Thymus (tissue), 11 donors: ENCODE measurements at regions not wholly inside any gene's neighbourhood (a gene's known extent, or its start where the extent isn't known, plus 50 kb on each side); places are given as distances from the start of the nearest gene placed in this dataset.
A peak's percentile ranks its signal among the peaks of the same experiment; 100 is the strongest.

Experiments used
- DNase-seq, 9 donors: peaks; one replicate each; pipeline ENCODE4 v3.0.0-alpha.2; 2013; ENCODE audit warnings: low spot score in 9 of 9, low read depth in 6 of 9, missing footprints in 1 of 9
- H3K27ac ChIP-seq, 2 donors: one replicate each; pipeline ENCODE4 v1.5.1; 2013; ENCODE audit warnings: control low read depth in 1 of 2, low read depth in 1 of 2, low read length in 1 of 2, mild to moderate bottlenecking in 1 of 2, moderate library complexity in 1 of 2
- H3K27me3 ChIP-seq, 2 donors: one replicate each; pipeline ENCODE4 v1.5.1; 2013; ENCODE audit warnings: low read length in 1 of 2; ENCODE audit not compliant: control insufficient read depth in 2 of 2, insufficient read depth in 1 of 2
- H3K36me3 ChIP-seq, 2 donors: one replicate each; pipeline ENCODE4 v1.5.1; 2013; ENCODE audit warnings: low read length in 1 of 2, mild to moderate bottlenecking in 1 of 2, moderate library complexity in 1 of 2; ENCODE audit not compliant: control insufficient read depth in 2 of 2, insufficient read depth in 2 of 2
- H3K4me1 ChIP-seq, 2 donors: one replicate each; pipeline ENCODE4 v1.5.1; 2013; ENCODE audit warnings: low read length in 2 of 2; ENCODE audit not compliant: control insufficient read depth in 2 of 2, insufficient read depth in 2 of 2
- H3K4me3 ChIP-seq, 2 donors: one replicate each; pipeline ENCODE4 v1.5.1; 2013; ENCODE audit warnings: low read length in 2 of 2, control low read depth in 1 of 2, mild to moderate bottlenecking in 1 of 2
- H3K9me3 ChIP-seq, 2 donors: one replicate each; pipeline ENCODE4 v1.5.1; 2013; ENCODE audit warnings: low read length in 1 of 2, mild to moderate bottlenecking in 1 of 2; ENCODE audit not compliant: control insufficient read depth in 2 of 2, insufficient read depth in 1 of 2
- WGBS: extraction: QIAGEN DNeasy Blood & Tissue Kit; methylation state at CpG from one replicate; pipeline ENCODE4 v1.1.7; 2013; 5-methylcytosine and 5-hydroxymethylcytosine counted together
- donor health status: healthy.

DNA sequence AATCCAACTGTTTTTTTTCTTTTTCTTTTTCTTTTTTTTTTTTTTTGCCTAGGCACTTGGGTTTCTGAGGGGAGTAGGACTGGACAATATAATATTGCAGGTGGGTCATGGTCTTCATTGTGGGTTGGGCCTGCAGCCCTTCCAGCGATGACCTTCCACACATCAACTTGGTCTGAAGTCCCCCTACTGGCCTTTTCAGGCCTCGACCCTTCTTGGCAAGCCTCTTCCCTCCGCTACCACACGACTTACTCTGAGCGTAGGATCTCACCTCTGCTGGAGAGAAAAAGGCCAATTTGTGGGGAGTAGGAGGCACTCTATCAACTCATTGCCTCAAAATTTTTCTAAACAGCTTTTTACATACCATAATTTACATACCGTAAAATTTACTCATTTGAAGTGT is 51.1 kb upstream of the GRIK3 start:
- no peaks in the 10 kb centered on the region for H3K9me3 ChIP-seq
- no peaks in the 10 kb centered on the region for H3K4me1 ChIP-seq
- H3K36me3 ChIP-seq = no peaks in the 10 kb centered on the region
- no peak for DNase-seq
- no peak overlapping the region for H3K27ac ChIP-seq
- H3K27me3 ChIP-seq = no peaks in the 10 kb centered on the region
- H3K4me3 ChIP-seq = no peak overlapping the region
- WGBS = 64% methylated on average over 6 of the region's 6 CpGs

DNA sequence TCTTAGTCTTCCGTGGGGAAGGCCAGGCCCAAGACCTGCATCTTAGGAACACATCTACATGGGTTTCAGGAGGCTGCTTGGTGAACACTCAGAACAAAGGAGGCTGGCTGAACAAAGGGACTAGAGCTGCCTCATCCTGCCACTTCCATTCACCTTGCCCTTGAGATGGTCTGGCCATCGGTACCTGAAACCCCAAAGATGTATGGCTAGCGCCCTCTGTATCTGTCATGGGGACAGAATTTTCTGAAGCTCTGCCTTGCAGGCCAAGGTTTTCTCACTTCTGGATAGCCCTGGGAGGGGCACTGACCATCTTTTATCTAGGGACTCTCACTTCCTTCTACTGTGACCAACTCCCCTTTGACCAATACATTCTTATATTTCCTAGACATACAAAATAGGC is 55.4 kb upstream of the GRIK3 start:
- no peak overlapping the region for H3K27ac ChIP-seq
- no peaks in the 10 kb centered on the region for H3K27me3 ChIP-seq

DNA sequence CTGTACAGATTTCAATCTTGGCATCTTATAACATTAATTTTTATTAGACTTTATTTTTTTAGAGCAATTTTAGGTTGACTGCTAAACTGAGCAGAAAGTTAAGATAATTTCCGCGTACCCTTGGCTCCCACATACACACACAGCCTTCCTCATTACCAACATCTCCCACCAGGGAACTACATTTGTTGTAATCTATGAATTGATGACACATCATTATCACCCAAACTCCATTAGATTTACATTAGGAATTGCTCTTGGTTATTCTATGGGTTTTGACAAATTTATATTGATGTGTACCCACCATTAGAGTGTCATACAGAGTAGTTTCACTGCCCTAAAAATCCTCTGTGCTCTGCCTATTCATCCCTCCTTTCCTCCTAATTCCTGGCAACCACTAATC is 56.4 kb upstream of the GRIK3 start:
- H3K27ac ChIP-seq = no peak overlapping the region
- H3K9me3 ChIP-seq = no peaks in the 10 kb centered on the region
- DNase-seq = no peak
- no peak overlapping the region for H3K4me3 ChIP-seq
- no peaks in the 10 kb centered on the region for H3K27me3 ChIP-seq
- H3K4me1 ChIP-seq = no peaks in the 10 kb centered on the region
- 97% methylated on average over 2 of the region's 2 CpGs for WGBS
- no peaks in the 10 kb centered on the region for H3K36me3 ChIP-seq

More for the DNA sequence above, 55.4 kb upstream of the GRIK3 start:
- Histone ChIP-seq H3K4me1 (no peaks in the 10 kb centered on the region), H3K9me3 (no peaks in the 10 kb centered on the region), H3K36me3 (no peaks in the 10 kb centered on the region), H3K4me3 (no peak overlapping the region)
- DNase-seq = no peak
- WGBS = 89% methylated on average over 3 of the region's 3 CpGs

DNA sequence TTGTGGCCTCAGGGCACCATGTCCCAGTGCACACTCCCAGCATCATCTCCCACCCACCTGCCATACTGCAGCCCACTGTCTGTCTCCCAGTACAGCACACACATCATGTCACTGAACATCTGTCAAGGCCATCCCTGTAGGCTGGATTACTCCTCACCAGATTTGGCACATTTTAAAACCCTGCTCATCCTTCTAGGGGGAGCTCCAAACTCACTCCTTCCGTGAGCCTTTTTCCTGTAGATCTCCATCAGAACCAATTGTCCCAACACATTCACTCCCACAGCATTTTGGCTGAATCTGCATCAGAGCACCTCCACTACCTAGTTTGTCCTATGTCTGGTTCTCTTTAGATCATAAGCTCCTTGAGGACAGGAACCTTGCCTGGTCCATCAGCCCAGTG is 58.6 kb upstream of the GRIK3 start:
- Histone ChIP-seq H3K36me3 (no peaks in the 10 kb centered on the region), H3K27me3 (no peaks in the 10 kb centered on the region), H3K4me3 (no peak overlapping the region), H3K9me3 (no peaks in the 10 kb centered on the region), H3K27ac (no peak overlapping the region), H3K4me1 (no peaks in the 10 kb centered on the region)
- WGBS = 67% methylated on average over 1 of the region's 1 CpG
- no peak for DNase-seq

DNA sequence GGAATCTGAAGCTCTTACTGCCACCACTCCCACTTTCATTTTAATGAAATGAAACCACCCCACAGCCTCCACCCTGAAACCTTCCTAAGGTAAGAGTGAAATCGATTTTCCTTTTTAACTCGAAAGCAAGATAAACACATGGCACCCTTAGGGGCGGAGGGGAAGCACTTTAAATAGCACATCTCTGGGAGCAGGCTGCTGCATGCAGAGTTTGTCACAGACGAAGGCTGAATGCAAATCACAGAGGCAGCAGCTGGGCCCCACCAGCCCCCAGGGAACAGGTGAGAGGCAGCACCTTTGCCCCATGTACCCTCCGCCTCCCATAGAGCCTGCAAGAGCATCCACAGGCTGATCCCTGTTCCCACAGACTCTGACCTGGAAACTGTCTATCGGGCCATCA is 60.0 kb upstream of the GRIK3 start:
- DNase-seq = no peak
- H3K36me3 ChIP-seq = no peaks in the 10 kb centered on the region
- H3K27ac ChIP-seq = no peak overlapping the region
- no peaks in the 10 kb centered on the region for H3K27me3 ChIP-seq
- H3K4me3 ChIP-seq = no peak overlapping the region
- 61% methylated on average over 6 of the region's 6 CpGs for WGBS
- no peaks in the 10 kb centered on the region for H3K4me1 ChIP-seq
- H3K9me3 ChIP-seq = no peaks in the 10 kb centered on the region

DNA sequence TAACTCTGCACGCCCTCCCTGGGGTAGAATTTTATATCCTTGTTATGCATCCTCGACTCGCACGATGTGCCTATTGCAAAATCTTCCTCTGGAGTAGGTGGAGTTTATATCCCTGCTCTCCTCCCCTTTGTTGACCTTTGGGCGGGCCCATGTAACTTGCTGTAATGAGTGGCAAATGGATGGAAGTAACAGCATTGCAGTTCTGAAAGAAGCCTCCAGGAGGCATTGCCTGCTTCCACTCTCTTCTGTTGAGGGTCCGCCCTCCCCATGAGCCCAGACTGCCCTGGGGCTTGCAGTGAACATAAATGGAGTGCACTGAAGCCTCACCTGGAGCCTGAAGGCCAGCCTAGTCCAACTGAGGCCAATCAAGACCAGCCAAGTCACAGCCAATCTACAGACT is 62.2 kb upstream of the GRIK3 start:
- no peak overlapping the region for H3K27ac ChIP-seq
- H3K9me3 ChIP-seq = no peaks in the 10 kb centered on the region
- WGBS = 81% methylated on average over 6 of the region's 6 CpGs
- no peaks in the 10 kb centered on the region for H3K36me3 ChIP-seq
- H3K4me1 ChIP-seq = no peaks in the 10 kb centered on the region
- peak in 1 of 9 donors; percentile 0 for DNase-seq
- H3K4me3 ChIP-seq = no peak overlapping the region
- no peaks in the 10 kb centered on the region for H3K27me3 ChIP-seq

DNA sequence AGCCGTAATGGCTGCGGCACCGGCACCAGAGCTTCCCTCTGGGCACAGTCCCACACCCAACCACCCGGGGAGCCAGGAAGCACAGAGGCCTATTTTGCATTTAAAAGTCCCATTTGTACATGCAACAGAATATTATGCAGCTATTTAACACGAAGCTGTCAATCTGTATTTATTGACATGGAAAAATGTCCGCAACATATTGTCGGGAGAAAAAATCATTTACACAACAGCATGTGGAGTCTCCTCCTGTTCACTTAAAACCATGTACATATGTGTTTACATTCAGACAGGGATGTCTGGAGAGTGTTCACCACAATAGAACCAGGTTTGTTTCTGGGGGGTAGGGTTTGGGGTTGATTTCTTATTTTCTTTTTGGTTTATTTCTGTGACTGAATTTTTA is 63.4 kb upstream of the GRIK3 start:
- Histone ChIP-seq H3K9me3 (no peaks in the 10 kb centered on the region), H3K4me3 (no peak overlapping the region), H3K27me3 (no peaks in the 10 kb centered on the region), H3K4me1 (no peaks in the 10 kb centered on the region), H3K27ac (no peak overlapping the region), H3K36me3 (no peaks in the 10 kb centered on the region)
- DNase-seq = no peak
- 76% methylated on average over 7 of the region's 7 CpGs for WGBS

DNA sequence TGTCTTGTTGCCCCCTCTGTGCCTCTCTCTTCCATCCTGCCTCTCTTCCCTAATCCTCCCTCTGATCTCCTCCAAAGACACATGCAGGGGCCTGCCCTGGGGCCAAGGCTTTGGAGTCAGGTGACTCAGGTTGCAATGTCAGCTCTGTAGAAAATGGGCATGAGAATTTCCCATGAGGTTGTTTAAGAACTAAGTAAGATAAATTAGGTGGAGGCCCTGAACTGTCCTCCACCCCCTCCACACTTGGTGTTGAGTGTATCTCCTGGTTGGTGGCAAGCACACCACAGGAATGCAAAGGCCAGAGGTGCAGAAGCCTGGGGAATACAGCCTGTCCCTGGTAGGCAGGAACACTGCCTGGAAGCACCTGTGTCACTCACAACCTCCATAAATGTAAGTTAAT is 63.9 kb upstream of the GRIK3 start:
- Histone ChIP-seq H3K4me1 (no peaks in the 10 kb centered on the region), H3K27ac (no peak overlapping the region), H3K4me3 (no peak overlapping the region), H3K36me3 (no peaks in the 10 kb centered on the region), H3K27me3 (no peaks in the 10 kb centered on the region), H3K9me3 (no peaks in the 10 kb centered on the region)
- DNase-seq = no peak

DNA sequence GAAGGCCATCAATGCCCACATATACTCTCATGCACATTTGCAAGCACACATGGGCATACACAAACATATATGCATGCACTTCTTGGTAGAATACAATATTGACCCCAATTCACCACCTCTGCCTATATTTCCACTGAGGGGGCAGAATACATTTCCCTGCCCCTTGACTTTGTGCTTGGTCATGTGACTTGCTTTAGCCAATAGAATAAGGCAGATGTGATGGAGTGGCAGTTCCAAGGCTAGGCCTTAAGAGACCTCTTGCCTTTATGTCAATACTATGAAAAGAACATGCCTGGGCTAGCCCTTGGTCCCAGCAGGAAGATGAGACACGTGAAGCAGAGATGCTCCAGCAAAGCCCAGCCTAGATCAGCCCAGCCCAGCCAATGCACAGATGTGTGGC is 66.0 kb upstream of the GRIK3 start:
- H3K27me3 ChIP-seq = no peaks in the 10 kb centered on the region
- H3K4me3 ChIP-seq = no peak overlapping the region
- no peaks in the 10 kb centered on the region for H3K9me3 ChIP-seq
- no peaks in the 10 kb centered on the region for H3K4me1 ChIP-seq
- DNase-seq = no peak
- no peak overlapping the region for H3K27ac ChIP-seq
- no peaks in the 10 kb centered on the region for H3K36me3 ChIP-seq
- 45% methylated on average over 1 of the region's 1 CpG for WGBS

DNA sequence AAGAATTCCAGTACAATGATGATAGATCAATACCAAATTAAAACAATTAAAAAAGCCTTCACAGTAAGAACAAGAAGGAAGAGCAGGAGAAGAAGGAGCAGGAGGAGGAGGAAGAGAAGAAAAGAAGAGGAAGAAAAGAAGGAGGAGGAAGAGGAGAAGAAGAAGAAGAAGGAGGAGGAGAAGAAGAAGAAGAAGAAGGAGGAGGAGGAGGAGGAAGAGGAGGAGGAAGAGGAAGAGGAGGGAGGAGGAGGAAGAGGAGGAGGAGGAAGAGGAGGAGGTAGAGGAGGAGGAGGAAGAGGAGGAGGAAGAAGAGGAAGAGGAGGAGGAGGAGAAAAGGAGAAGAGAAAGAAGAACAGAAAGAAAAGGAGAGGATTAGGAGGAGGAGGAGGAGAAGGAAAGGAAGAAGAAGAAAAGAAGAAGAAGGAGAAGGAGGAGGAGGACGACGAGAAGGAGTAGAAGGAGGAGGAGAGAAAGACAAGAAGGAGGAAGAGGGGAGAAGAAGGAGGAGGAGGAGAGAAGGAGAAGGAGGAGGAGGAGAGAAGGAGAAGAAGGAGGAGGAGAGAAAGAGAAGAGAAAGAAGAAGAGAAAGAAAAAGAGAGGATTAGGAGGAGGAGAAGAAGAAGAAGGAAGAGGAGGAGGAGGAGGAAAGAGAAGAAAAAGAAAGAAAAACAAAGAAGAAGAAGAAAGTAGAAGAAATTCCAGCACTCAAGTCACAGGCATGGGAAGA is 68.5 kb upstream of the GRIK3 start:
- no peaks in the 10 kb centered on the region for H3K36me3 ChIP-seq
- H3K9me3 ChIP-seq = no peaks in the 10 kb centered on the region
- no peak overlapping the region for H3K4me3 ChIP-seq
- no peak for DNase-seq
- no peaks in the 10 kb centered on the region for H3K4me1 ChIP-seq
- H3K27me3 ChIP-seq = no peaks in the 10 kb centered on the region
- 90% methylated on average over 2 of the region's 2 CpGs for WGBS
- H3K27ac ChIP-seq = no peak overlapping the region
